Osteoblast (primary cell): ENCODE measurements at regions not wholly inside any gene's neighbourhood (a gene's known extent, or its start where the extent isn't known, plus 50 kb on each side); places are given as distances from the start of the nearest gene placed in this dataset.
A peak's percentile ranks its signal among the peaks of the same experiment; 100 is the strongest.

Experiments
- DNase-seq: peaks from one replicate; pipeline ENCODE4 v3.0.0; 2011; ENCODE audit warnings: low spot score, mixed read lengths; ENCODE audit not compliant: insufficient read length; ENCODE audit errors: missing footprints
- H2AFZ ChIP-seq: 2 replicates; pipeline ENCODE4 v1.6.0; 2011; ENCODE audit warnings: mild to moderate bottlenecking, low read length
- H3K27ac ChIP-seq: 2 replicates; pipeline ENCODE4 v1.5.1; 2011; ENCODE audit warnings: mild to moderate bottlenecking, low read depth, low read length, moderate library complexity
- H3K27me3 ChIP-seq: 2 replicates; pipeline ENCODE4 v1.6.0; 2012; ENCODE audit warnings: mild to moderate bottlenecking, control low read depth, inconsistent platforms, low read length, moderate library complexity; ENCODE audit not compliant: insufficient read depth
- H3K36me3 ChIP-seq: 2 replicates; pipeline ENCODE4 v1.5.1; 2011; ENCODE audit warnings: mild to moderate bottlenecking, low read length, control low read depth, moderate library complexity; ENCODE audit not compliant: insufficient read depth
- H3K4me1 ChIP-seq: 2 replicates; pipeline ENCODE4 v1.5.1; 2011; ENCODE audit warnings: mild to moderate bottlenecking, low read length, control low read depth, moderate library complexity; ENCODE audit not compliant: insufficient read depth
- H3K4me2 ChIP-seq: 2 replicates; pipeline ENCODE4 v1.6.0; 2011; ENCODE audit warnings: mild to moderate bottlenecking, low read length; ENCODE audit not compliant: insufficient read depth
- H3K4me3 ChIP-seq: fragments of 200-600 bp; sonication (generic); 3 replicates; pipeline ENCODE4 v1.5.1; 2012; ENCODE audit warnings: mild to moderate bottlenecking, low read length, inconsistent platforms; ENCODE audit not compliant: insufficient read depth
- H3K79me2 ChIP-seq: 2 replicates; pipeline ENCODE4 v1.6.0; 2012; ENCODE audit warnings: mild to moderate bottlenecking, low read length, control low read depth, inconsistent platforms; ENCODE audit not compliant: insufficient read depth
- H3K9me3 ChIP-seq: 2 replicates; pipeline ENCODE4 v1.5.1; 2011; ENCODE audit warnings: low read depth, low read length, control low read depth
- H4K20me1 ChIP-seq: 2 replicates; pipeline ENCODE4 v1.6.0; 2012; ENCODE audit warnings: mild to moderate bottlenecking, low read length, control low read depth; ENCODE audit not compliant: insufficient read depth
- CTCF ChIP-seq: IDR thresholded peaks from 2 replicates; pipeline ENCODE4 v1.5.1; 2011; ENCODE audit warnings: mild to moderate bottlenecking, low read depth, low read length, moderate library complexity; ENCODE audit errors: extremely low read depth

- H3K27ac ChIP-seq, result no peak overlapping the region
- no peaks in the 10 kb centered on the region for H3K36me3 ChIP-seq
- H3K9me3 ChIP-seq, result no peaks in the 10 kb centered on the region
- H4K20me1 ChIP-seq, result no peaks in the 10 kb centered on the region
- DNase-seq, result no peak
- no peak overlapping the region for H3K4me2 ChIP-seq
- H2AFZ ChIP-seq, result no peak overlapping the region
- TF ChIP-seq CTCF, result no peak
- no peaks in the 10 kb centered on the region for H3K4me1 ChIP-seq
- no peak overlapping the region for H3K4me3 ChIP-seq
- no peaks in the 10 kb centered on the region for H3K79me2 ChIP-seq
- H3K27me3 ChIP-seq, result no peaks in the 10 kb centered on the region
Observed at GRCh38 chr4:124505211-124505610, 207.3 kb downstream of the ANKRD50 start.

GRCh38 chr4:124509151-124509550 is 203.4 kb downstream of the ANKRD50 start:
- Histone ChIP-seq H3K36me3 (no peaks in the 10 kb centered on the region), H3K9me3 (no peaks in the 10 kb centered on the region), H3K79me2 (no peaks in the 10 kb centered on the region), H2AFZ (no peak overlapping the region), H3K4me1 (no peaks in the 10 kb centered on the region), H3K27me3 (no peaks in the 10 kb centered on the region), H4K20me1 (no peaks in the 10 kb centered on the region), H3K4me2 (no peak overlapping the region), H3K27ac (no peak overlapping the region), H3K4me3 (no peak overlapping the region)
- DNase-seq, result no peak
- no peak for TF ChIP-seq CTCF

DNA sequence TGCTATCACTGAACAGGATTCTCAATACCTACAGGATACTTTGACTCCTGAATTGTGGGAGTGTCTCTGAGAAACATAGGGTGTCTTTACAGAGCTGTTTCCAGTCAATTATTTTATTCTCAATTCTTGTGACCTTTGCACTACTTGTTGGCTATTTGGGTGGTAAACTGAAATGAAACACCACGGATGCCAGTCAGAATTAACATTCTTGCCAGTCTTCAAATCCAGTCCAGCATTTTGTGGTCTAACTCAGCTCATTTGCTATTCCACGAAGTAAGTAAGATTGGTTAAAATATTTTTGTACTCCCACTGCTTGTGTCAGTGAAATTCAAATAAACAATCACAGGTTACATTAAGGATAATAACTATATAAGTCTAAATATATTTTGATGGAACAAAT is 197.9 kb downstream of the ANKRD50 start:
- Histone ChIP-seq H3K4me3 (no peak overlapping the region), H4K20me1 (no peaks in the 10 kb centered on the region), H3K4me1 (no peaks in the 10 kb centered on the region), H3K36me3 (no peaks in the 10 kb centered on the region), H3K4me2 (no peak overlapping the region), H3K79me2 (no peaks in the 10 kb centered on the region), H3K27ac (no peak overlapping the region), H3K27me3 (no peaks in the 10 kb centered on the region), H3K9me3 (no peaks in the 10 kb centered on the region), H2AFZ (no peak overlapping the region)
- peak; percentile 25 for DNase-seq
- no peak for TF ChIP-seq CTCF

GRCh38 chr4:124515591-124515990 is 196.9 kb downstream of the ANKRD50 start:
- H3K4me1 ChIP-seq, result no peaks in the 10 kb centered on the region
- no peak overlapping the region for H3K4me2 ChIP-seq
- H3K27ac ChIP-seq, result no peak overlapping the region
- DNase-seq, result no peak
- H3K9me3 ChIP-seq, result no peaks in the 10 kb centered on the region
- no peaks in the 10 kb centered on the region for H3K27me3 ChIP-seq
- H4K20me1 ChIP-seq, result no peaks in the 10 kb centered on the region
- H2AFZ ChIP-seq, result no peak overlapping the region
- no peak for TF ChIP-seq CTCF
- no peaks in the 10 kb centered on the region for H3K79me2 ChIP-seq
- H3K4me3 ChIP-seq, result no peak overlapping the region
- no peaks in the 10 kb centered on the region for H3K36me3 ChIP-seq
